ENCODE measurements at regions not wholly inside any gene's neighbourhood (a gene's known extent, or its start where the extent isn't known, plus 50 kb on each side); places are given as distances from the start of the nearest gene placed in this dataset.

GRCh38 chr1:81410351-81410750 is 390.4 kb upstream of the ADGRL2 start:
- TF ChIP-seq CTCF (IDR thresholded peaks at IDR 0.05) (no peak), POLR2A (IDR thresholded peaks at IDR 0.05) (no peak)

Measured in breast epithelium (tissue), 3 donors.